CD4-positive, alpha-beta T cell (primary cell): ENCODE measurements at regions not wholly inside any gene's neighbourhood (a gene's known extent, or its start where the extent isn't known, plus 50 kb on each side); places are given as distances from the start of the nearest gene placed in this dataset.

Source experiments
- ATAC-seq: fragments of 200-7000 bp; cut with Tn5 transposase; one replicate; pipeline ENCODE4 v1.10.0; 2022; ENCODE audit warnings: mild to moderate bottlenecking; ENCODE audit not compliant: poor library complexity
- CTCF ChIA-PET: fragments of 350-600 bp; sonication (Branson Sonifier 250); formaldehyde crosslinking; loops from one replicate; lab custom pipeline; 2021; ENCODE audit warnings: antibody characterized with exemption, inconsistent platforms; lab: Charles Lee
- POLR2A ChIA-PET: fragments of 350-600 bp; sonication (Branson Sonifier 250); formaldehyde crosslinking; loops from one replicate; lab custom pipeline; 2021; ENCODE audit warnings: antibody characterized with exemption, inconsistent platforms; lab: Charles Lee
- DNase-seq, 14 experiments: peaks; one replicate each; pipeline ENCODE4 v3.0.0-alpha.2; 2013 to 2020; ENCODE audit warnings: mixed read lengths in 2 of 14
- H3K27ac ChIP-seq, 2 donors: one replicate each; pipeline versions ENCODE4 v1.5.1 to v1.7.0; 2013; ENCODE audit warnings: low read length in 2 of 2, low read depth in 1 of 2, mild to moderate bottlenecking in 1 of 2
- H3K27me3 ChIP-seq, 2 experiments: 1 replicate in 1 of 2; 2 replicates in 1 of 2; pipeline versions ENCODE4 v1.6.1 to v1.7.0; 2013; ENCODE audit warnings: low read length in 2 of 2, control low read depth in 1 of 2, mild to moderate bottlenecking in 1 of 2, moderate library complexity in 1 of 2; ENCODE audit not compliant: insufficient read depth in 2 of 2, control insufficient read depth in 1 of 2
- H3K36me3 ChIP-seq: one replicate; pipeline ENCODE4 v1.6.1; 2013; ENCODE audit warnings: low read length, control low read depth; ENCODE audit not compliant: insufficient read depth
- H3K4me1 ChIP-seq: one replicate; pipeline ENCODE4 v1.6.1; 2013; ENCODE audit warnings: low read length, control low read depth; ENCODE audit not compliant: insufficient read depth
- H3K4me3 ChIP-seq: one replicate; pipeline ENCODE4 v1.5.1; 2013; ENCODE audit warnings: mild to moderate bottlenecking, low read length, moderate library complexity
- H3K9me3 ChIP-seq, 2 experiments: 1 replicate in 1 of 2; 2 replicates in 1 of 2; pipeline versions ENCODE4 v1.6.1 to v1.7.0; 2013; ENCODE audit warnings: low read length in 2 of 2, mild to moderate bottlenecking in 2 of 2, control low read depth in 1 of 2, moderate library complexity in 1 of 2; ENCODE audit not compliant: control insufficient read depth in 1 of 2, insufficient read depth in 1 of 2
- H3K27ac Mint-ChIP-seq: one replicate; pipeline ENCODE4 v1.8.0; 2020; ENCODE audit warnings: mixed read lengths
- H3K27me3 Mint-ChIP-seq: one replicate; pipeline ENCODE4 v1.8.0; 2021; ENCODE audit warnings: mixed read lengths
- H3K36me3 Mint-ChIP-seq: one replicate; pipeline ENCODE4 v1.8.0; 2021; ENCODE audit warnings: low read depth, mixed read lengths
- H3K4me1 Mint-ChIP-seq: one replicate; pipeline ENCODE4 v1.8.0; 2021; ENCODE audit warnings: low read depth, mixed read lengths
- H3K4me3 Mint-ChIP-seq: one replicate; pipeline ENCODE4 v1.8.0; 2020; ENCODE audit warnings: mild to moderate bottlenecking, mixed read lengths
- H3K9me3 Mint-ChIP-seq: one replicate; pipeline ENCODE4 v1.8.0; 2020; ENCODE audit warnings: mixed read lengths
- CTCF ChIP-seq: fragments of 200-600 bp; IDR thresholded peaks from one replicate; pipeline ENCODE4 v1.8.0; 2022; ENCODE audit warnings: antibody characterized with exemption, mild to moderate bottlenecking
- intact Hi-C, 2 experiments: fragments of 100-400 bp; cut with DNase I in 1 of 2; cut with micrococcal nuclease in 1 of 2; formaldehyde crosslinking; loops; one replicate each; pipeline versions ENCODE4 v1.15.1 to v1.9.0; 2023 to 2025; cut with DNase I, micrococcal nuclease

DNA sequence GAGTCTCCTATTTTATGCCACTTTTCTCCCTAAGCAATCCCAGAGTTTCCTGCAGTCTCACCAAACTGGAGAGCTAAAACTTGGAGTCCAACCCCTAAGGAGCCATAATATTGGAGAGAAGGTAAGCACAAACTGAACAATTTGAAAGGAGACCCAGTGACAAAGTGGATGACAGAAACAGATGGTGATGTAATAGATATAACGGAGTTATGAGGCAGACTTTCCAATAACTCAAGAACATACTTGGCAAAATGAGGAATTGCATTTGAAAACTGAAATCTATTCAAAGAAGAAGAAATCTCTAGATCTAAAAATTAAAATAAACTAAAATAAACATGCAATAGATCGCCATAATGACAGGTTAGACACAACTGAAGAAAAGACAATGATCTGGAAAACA lies 200.9 kb upstream of the MIR17HG start:
- H3K4me1 ChIP-seq: no peaks in the 10 kb centered on the region
- CTCF ChIA-PET: no interaction called here
- intact Hi-C loops: no loop called here
- no peak for TF ChIP-seq CTCF
- no peaks in the 10 kb centered on the region for H3K36me3 ChIP-seq
- H3K27me3 Mint-ChIP-seq: peaks cover 7% of the 10 kb centered on the region
- no peaks in the 10 kb centered on the region for H3K36me3 Mint-ChIP-seq
- H3K4me1 Mint-ChIP-seq: no peaks in the 10 kb centered on the region
- no peak for ATAC-seq
- H3K27me3 ChIP-seq: peaks cover 0 to 6% of the 10 kb centered on the region in 2 experiments
- no peaks in the 10 kb centered on the region for H3K9me3 ChIP-seq
- no peak overlapping the region for H3K4me3 Mint-ChIP-seq
- H3K27ac ChIP-seq: no peak overlapping the region
- no peak overlapping the region for H3K4me3 ChIP-seq
- no peaks in the 10 kb centered on the region for H3K9me3 Mint-ChIP-seq
- H3K27ac Mint-ChIP-seq: no peak overlapping the region
- DNase-seq: no peak
- POLR2A ChIA-PET: no interaction called here

DNA sequence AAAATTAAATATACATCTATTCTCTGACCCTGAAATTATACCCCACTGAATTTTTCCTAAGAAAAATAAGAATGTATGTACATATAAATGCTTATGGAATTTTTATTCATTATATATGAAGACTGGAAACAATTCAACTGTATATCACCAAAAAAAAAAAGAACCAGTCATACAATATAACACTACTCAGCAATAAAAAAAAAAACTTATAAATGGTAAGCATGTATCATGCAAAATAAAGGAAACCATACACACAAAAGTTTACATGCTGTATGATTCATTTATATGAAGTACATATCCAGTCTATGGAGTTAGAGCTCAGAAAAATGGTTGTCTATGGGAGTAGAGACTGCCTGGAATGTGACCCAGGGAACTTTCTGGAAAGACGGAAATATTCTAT lies 199.4 kb upstream of the MIR17HG start:
- H3K4me1 Mint-ChIP-seq: no peaks in the 10 kb centered on the region
- H3K36me3 ChIP-seq: no peaks in the 10 kb centered on the region
- ChIA-PET POLR2A (no interaction called here), CTCF (no interaction called here)
- ATAC-seq (no peak), DNase-seq (no peak)
- H3K4me1 ChIP-seq: no peaks in the 10 kb centered on the region
- no peak overlapping the region for H3K27ac Mint-ChIP-seq
- TF ChIP-seq CTCF: no peak
- intact Hi-C loops: no loop called here
- no peaks in the 10 kb centered on the region for H3K36me3 Mint-ChIP-seq
- no peaks in the 10 kb centered on the region for H3K9me3 Mint-ChIP-seq
- H3K27ac ChIP-seq: no peak overlapping the region
- peaks cover 1% of the 10 kb centered on the region for H3K27me3 Mint-ChIP-seq
- no peak overlapping the region for H3K4me3 ChIP-seq
- H3K9me3 ChIP-seq: no peaks in the 10 kb centered on the region
- peaks cover 0 to 6% of the 10 kb centered on the region in 2 experiments for H3K27me3 ChIP-seq
- H3K4me3 Mint-ChIP-seq: no peak overlapping the region

GRCh38 chr13:91151921-91152320 lies 195.6 kb upstream of the MIR17HG start:
- no peak for DNase-seq
- Mint-ChIP-seq H3K4me3 (no peak overlapping the region), H3K36me3 (no peaks in the 10 kb centered on the region), H3K9me3 (no peaks in the 10 kb centered on the region), H3K4me1 (no peaks in the 10 kb centered on the region), H3K27me3 (no peaks in the 10 kb centered on the region), H3K27ac (no peak overlapping the region)
- ChIA-PET POLR2A (no interaction called here), CTCF (no interaction called here)
- H3K4me3 ChIP-seq: no peak overlapping the region
- no peaks in the 10 kb centered on the region for H3K9me3 ChIP-seq
- H3K27ac ChIP-seq: no peak overlapping the region
- H3K4me1 ChIP-seq: no peaks in the 10 kb centered on the region
- no peaks in the 10 kb centered on the region for H3K36me3 ChIP-seq
- H3K27me3 ChIP-seq: no peaks in the 10 kb centered on the region
- no peak for TF ChIP-seq CTCF
- intact Hi-C loops: no loop called here
- no peak for ATAC-seq
